GM21717 (cell line): ENCODE measurements at regions not wholly inside any gene's neighbourhood (a gene's known extent, or its start where the extent isn't known, plus 50 kb on each side); places are given as distances from the start of the nearest gene placed in this dataset.
"Not testable (repeated sequence)": the region's sequence is repeated elsewhere in the genome, so short reads cannot be mapped to it uniquely, and the experiment has no call there.

ENCODE experiments used
- ATAC-seq: cut with Tn5 transposase; IDR thresholded peaks from one replicate; pipeline ENCODE4 v1.9.1; 2021; ENCODE audit warnings: mild to moderate bottlenecking, moderate library complexity; ENCODE audit not compliant: unreplicated experiment

DNA sequence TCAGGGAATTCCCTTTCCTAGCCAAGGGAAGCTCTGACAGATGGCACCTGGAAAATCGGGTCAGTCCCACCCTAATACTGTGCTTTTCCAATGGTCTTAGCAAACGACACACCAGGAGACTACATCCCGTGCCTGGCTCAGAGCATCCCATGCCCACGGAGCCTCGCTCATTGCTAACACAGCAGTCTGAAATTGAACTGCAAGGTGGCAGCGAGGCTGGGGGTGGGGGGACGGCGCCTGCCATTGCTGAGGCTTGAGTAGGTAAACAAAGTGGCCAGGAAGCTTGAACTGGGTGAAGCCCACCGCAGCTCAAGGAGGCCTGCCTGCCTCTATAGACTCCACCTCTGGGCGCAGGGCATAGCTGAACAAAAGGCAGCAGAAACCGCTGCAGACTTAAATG is 279.5 kb upstream of the LUZP2 start:
- not testable (repeated sequence) for ATAC-seq

- no peak for ATAC-seq
Measured at GRCh38 chr11:24225501-24225900, 271.4 kb upstream of the LUZP2 start.

DNA sequence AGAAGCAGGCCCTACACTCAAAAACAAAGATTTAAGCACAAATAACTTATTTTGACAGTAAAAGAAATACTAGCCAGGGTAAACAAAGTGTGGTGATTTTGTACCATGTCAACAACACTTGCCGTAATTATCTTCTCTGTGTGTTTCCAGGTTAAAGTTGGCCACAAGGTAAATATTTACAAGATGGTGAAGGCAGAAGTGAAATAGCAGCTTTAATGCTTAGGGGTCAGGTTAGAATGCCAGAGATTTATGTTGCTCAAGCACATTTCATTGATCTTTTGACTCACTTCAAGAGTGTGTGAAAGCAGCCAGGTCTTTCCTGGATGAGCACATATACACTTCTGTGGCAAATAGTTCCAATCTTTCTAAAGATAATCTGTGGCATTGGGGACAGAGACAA is 270.2 kb upstream of the LUZP2 start:
- ATAC-seq: no peak

DNA sequence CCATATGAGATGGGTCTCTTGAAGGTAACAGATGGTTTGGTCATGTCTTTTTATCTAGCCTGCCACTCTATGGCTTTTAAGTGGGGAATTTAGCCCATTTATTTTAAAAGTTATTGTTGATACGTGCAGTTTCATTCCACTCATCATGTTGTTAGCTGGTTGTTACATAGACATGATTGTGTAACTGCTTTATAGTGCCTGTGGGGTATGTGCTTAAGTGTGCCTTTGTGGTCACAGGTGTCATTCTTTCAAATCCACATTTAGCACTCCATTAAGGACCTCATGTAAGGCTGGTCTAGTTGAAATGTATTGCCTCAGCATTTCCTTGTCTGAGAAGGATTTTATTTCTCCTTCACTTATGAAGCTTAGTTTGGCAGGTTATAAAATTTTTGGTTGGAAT is 263.8 kb upstream of the LUZP2 start:
- ATAC-seq: no peak

GRCh38 chr11:24234822-24235508 is 261.9 kb upstream of the LUZP2 start:
- no peak for ATAC-seq

DNA sequence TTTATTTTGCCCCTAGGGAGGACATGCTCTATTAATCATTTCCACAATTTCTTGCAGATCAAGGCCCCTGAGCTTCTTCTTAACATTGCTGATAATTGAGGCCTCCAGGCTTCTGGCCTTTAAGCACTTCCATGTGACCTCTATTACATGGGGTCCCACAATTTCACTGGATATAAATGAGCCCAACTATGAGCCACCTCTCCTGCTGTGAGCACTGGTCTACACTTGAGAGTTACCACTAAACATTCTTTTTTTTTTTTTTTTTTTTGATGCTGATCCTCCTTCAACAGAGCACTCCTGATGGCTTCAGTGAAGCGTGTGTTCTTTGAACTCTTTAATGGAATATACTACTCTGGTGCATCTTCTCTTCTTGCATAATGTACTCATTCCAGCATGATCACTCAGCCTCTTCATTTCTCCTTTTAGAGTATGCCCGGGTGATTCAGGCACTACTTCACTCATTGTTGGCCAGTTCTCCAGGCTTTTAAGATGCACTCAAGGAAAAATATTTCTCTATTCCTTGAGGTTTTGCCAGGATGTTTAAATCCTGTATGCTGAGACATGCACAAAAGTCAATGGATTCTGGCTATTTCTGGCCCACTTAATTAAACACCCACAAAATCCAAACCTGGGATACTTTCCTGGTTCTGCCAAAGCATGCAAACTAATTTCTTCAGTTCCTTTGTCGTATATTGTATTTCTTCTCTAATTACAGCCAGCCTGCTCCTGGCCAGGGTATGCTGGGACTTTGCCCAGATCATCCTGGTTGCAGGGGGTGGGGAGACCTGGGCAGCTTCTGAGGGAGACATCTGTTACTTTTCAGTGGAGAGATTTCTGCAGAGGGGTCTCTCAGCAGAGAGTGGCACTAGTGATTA is 257.8 kb upstream of the LUZP2 start:
- ATAC-seq: no peak

DNA sequence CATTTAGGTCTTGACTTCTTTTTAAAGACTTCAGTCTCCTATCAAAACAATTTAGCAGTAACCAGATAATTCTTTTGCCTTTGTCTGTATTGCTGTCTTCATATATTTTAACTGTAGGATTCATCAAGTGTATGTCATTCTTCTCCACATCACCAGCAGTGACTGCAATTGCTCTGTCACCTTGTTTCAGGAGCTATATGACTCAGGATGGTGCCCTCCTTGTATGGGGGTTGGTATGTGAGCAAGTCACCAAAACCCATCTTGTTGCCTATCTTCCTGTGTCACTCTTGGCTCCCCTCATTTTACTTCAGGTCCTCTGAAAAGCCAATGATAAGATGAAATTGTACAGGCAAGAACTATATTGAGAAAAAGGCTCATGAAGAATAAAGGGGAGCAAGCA is 256.9 kb upstream of the LUZP2 start:
- ATAC-seq: no peak

- ATAC-seq: peak; percentile 55
Measured at GRCh38 chr11:24240496-24241175, 256.2 kb upstream of the LUZP2 start.

DNA sequence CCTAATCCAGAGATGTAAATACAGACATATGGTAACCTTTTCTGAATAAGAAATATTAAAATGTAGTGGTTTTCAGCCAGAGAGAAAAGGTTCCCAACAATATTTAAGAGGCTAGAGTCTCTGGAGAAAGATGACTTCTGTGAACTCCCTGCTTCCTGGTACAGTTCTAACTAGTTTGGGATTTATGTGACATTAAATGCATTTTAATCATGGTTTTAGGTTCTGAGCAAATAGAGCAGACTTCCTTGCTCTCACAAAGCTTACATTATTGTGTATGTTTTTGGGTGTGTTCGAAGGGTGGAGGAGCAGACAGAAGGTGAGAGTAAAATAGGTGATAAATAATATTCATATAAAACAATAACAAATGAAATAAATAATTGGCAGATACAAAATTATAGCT is 250.1 kb upstream of the LUZP2 start:
- no peak for ATAC-seq

DNA sequence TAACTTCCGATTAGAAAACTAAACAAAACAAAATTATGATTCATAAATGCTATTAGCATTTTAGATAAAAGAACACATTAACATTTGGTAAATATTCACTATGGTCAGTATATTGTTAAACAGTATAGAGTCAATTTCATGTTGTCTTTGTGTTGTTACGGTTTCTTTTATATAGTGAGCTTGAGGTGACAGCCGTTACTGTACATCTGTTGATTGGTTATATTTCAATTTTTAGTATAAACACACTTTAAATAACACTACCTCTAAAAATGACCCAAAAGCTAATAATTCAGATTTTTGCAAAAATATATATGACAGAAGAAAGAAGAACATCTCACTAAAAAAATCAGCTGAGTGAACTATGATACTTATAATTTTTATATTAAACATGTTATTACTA is 249.0 kb upstream of the LUZP2 start:
- ATAC-seq: no peak

- ATAC-seq: no peak
Measured at GRCh38 chr11:24249921-24250320, 246.9 kb upstream of the LUZP2 start.

GRCh38 chr11:24253237-24253760 is 243.6 kb upstream of the LUZP2 start:
- no peak for ATAC-seq

GRCh38 chr11:24264868-24265267 is 232.0 kb upstream of the LUZP2 start:
- no peak for ATAC-seq

GRCh38 chr11:24267014-24267413 is 229.8 kb upstream of the LUZP2 start:
- no peak for ATAC-seq

GRCh38 chr11:24271798-24272197 is 225.1 kb upstream of the LUZP2 start:
- no peak for ATAC-seq

GRCh38 chr11:24274214-24274781 is 222.6 kb upstream of the LUZP2 start:
- not testable (repeated sequence) for ATAC-seq

DNA sequence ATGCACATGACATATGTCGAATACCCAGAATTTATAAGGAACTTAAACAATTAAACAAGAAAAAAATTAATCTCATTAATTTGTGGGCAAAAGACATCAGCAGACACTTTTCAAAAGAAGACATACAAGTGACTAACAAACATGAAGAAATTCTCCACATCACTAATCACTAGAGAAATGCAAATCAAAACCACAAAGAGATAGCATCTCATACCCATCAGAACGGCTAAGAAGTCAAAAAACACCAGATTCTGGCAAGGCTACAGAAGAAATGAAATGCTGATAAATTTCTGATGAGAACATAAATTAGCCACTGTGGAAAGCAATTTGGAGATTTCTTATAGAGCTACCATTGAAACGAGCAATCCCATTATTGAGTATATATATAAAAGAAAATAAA is 210.6 kb upstream of the LUZP2 start:
- ATAC-seq: no peak

- no peak for ATAC-seq
Measured at GRCh38 chr11:24289301-24289700, 207.6 kb upstream of the LUZP2 start.

DNA sequence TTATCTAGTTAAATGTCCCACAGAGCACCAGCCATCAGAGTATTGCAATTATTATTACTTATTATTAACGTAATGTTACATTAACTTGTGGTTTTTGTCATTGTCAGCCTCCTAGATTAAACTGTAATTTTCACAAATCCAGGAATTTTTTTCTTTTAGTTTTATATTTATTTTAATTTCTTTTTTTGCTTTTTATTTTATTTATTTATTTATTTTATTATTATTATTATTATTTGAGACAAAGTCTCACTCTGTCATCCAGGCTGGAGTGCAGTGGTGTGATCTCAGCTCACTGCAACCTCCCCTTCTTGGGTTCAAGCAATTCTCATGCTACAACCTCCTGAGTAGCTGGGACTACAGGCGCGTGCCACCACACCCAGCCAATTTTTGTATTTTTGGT is 202.9 kb upstream of the LUZP2 start:
- no peak for ATAC-seq

DNA sequence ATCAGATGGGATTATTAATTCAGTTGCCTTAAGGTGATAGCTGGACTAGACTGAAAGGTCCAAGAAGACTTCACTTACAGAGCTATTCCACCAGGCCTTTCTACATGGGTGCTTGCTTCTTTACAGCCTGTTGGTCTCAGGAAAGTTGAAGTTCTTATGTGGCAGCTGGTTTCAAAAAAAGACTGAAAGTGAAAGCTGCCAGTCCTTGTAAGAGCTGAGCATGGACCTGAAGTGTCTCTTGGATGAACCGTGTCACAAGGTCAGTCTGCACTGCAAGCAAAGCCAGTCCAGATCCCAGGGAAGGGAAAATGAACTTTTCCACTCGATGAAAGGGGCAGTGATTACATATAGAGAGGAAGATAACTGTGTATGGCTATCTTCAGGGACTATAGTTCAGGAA is 201.5 kb upstream of the LUZP2 start:
- no peak for ATAC-seq

DNA sequence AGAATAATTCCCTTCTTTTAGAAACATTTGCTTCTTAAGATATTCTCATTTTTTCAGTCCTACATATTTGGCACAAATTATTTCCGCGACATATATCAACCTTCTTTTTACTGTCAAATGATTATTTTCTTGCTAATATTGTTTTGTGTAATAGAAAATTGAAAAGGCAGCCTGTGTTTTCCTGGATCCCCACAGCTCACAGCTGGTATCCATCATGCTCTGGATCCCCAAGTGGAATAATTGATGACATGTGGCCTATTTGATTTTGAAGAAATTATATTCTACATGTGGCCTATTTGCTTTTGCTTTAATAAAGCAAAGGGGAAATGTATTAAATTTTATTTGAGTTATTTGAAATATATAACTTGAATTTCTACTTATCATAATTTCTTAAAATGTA is 199.4 kb upstream of the LUZP2 start:
- ATAC-seq: no peak
